ENCODE measurements at regions not wholly inside any gene's neighbourhood (a gene's known extent, or its start where the extent isn't known, plus 50 kb on each side); places are given as distances from the start of the nearest gene placed in this dataset.

DNA sequence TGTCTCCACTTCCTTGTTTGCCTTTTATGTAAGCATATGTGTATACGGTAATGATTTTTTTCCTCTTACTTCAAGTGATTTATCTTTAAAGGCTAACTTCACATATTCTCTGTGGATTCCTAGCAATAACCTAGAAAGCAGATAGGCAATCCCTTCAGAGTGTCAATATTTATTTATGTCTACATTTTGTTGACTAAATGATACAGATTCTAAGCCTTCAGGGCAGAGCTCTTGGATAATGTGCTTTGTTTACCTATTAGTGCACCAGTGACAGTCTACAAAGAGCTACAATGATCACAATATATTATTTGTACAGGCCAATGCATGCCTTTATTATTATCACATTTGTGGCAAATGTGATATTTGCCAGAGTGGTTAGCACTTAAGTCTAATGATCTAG, 406.2 kb downstream of the EFNB2 start:
- TF ChIP-seq, protein P1, sequence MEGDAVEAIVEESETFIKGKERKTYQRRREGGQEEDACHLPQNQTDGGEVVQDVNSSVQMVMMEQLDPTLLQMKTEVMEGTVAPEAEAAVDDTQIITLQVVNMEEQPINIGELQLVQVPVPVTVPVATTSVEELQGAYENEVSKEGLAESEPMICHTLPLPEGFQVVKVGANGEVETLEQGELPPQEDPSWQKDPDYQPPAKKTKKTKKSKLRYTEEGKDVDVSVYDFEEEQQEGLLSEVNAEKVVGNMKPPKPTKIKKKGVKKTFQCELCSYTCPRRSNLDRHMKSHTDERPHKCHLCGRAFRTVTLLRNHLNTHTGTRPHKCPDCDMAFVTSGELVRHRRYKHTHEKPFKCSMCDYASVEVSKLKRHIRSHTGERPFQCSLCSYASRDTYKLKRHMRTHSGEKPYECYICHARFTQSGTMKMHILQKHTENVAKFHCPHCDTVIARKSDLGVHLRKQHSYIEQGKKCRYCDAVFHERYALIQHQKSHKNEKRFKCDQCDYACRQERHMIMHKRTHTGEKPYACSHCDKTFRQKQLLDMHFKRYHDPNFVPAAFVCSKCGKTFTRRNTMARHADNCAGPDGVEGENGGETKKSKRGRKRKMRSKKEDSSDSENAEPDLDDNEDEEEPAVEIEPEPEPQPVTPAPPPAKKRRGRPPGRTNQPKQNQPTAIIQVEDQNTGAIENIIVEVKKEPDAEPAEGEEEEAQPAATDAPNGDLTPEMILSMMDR (IDR thresholded peaks at IDR 0.05; ENCODE audit: unreplicated experiment): no peak
- Mint-ChIP-seq H3K9me3 (peaks cover 33% of the 10 kb centered on the region), H3K36me3 (peaks cover 3% of the 10 kb centered on the region), H3K4me3 (no peak overlapping the region), H3K27me3 (ENCODE audit: low read depth) (no peaks in the 10 kb centered on the region), H3K27ac (no peak overlapping the region), H3K4me1 (no peaks in the 10 kb centered on the region)
- no peak for DNase-seq (ENCODE audit: low spot score in 2 of 2, unreplicated experiment in 2 of 2)

DNA sequence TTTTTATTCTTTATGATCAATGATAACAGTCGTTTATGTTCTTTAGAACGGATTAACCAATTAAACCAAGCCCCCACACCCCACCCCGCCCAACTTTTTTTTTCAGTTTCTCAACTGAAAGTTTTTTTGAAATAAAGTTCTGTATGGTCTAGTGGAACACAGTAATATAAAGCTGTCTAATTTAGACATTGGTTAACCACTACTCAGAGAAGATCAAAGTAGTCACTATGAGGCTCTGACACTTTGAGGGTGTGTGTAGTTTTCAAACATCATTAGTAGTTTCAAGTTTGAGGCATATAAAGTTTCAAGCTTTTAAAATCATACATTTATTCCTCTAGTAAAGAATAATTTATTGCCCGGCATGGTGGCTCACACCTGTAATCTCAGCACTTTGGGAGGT, 413.2 kb downstream of the EFNB2 start:
- TF ChIP-seq, protein P1 (IDR thresholded peaks at IDR 0.05; ENCODE audit: unreplicated experiment): no peak
- peaks cover 21% of the 10 kb centered on the region for H3K4me1 Mint-ChIP-seq
- no peaks in the 10 kb centered on the region for H3K27me3 Mint-ChIP-seq (ENCODE audit: low read depth)
- no peaks in the 10 kb centered on the region for H3K9me3 Mint-ChIP-seq
- DNase-seq (ENCODE audit: low spot score in 2 of 2, unreplicated experiment in 2 of 2): no peak
- no peak overlapping the region for H3K4me3 Mint-ChIP-seq
- no peaks in the 10 kb centered on the region for H3K36me3 Mint-ChIP-seq
- no peak overlapping the region for H3K27ac Mint-ChIP-seq

DNA sequence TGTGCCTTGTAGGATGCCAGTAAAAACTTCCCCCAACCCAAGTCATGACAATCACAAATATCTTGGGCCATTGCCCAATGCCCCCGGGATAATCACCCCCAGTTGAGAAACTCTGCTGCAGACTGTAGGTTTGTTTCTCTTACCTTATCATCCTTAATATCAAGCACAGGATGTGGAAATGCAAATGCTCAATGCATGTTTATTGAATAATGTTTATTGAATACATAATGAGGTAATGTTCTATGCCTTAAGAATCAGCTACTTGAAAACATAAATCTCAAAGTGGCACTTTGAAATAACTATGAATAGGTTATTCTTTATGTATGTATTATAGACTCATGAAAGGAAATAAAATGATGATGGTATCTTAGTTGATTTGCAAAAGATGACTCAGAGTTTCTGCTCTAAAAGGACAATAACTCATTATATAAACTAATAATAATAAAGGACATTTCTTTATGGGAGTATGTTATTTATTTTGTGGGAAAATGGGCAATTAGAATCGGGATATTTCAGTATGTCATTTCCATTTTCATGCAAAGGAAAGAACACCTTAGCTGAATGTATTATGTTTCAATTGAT, 414.2 kb downstream of the EFNB2 start:
- no peak for DNase-seq (ENCODE audit: low spot score in 2 of 2, unreplicated experiment in 2 of 2)
- no peak overlapping the region for H3K27ac Mint-ChIP-seq
- no peaks in the 10 kb centered on the region for H3K36me3 Mint-ChIP-seq
- peaks cover 27% of the 10 kb centered on the region for H3K4me1 Mint-ChIP-seq
- TF ChIP-seq, protein P1 (IDR thresholded peaks at IDR 0.05; ENCODE audit: unreplicated experiment): no peak
- H3K27me3 Mint-ChIP-seq (ENCODE audit: low read depth): no peaks in the 10 kb centered on the region
- no peak overlapping the region for H3K4me3 Mint-ChIP-seq
- no peaks in the 10 kb centered on the region for H3K9me3 Mint-ChIP-seq

DNA sequence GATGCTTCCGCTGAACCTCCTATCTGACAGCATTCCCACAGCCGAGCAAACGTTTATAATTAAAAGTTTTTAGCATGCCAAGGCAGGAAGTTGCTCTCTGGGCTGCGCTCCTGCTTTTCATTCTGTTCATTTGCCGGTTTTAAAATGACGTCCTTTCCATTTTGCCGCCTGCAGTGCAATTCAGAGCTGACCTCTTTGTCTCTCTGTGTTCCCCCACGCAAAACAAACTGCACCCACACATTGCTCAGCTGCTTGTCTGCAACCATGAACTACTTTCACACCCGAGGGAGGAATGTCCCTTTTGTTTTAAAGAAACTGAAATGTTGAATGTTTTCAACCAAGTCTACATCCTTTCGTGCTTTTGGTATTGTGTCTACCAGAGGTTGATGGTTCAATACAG, 416.5 kb downstream of the EFNB2 start:
- Mint-ChIP-seq H3K27ac (no peak overlapping the region), H3K4me1 (peaks cover 31% of the 10 kb centered on the region)

DNA sequence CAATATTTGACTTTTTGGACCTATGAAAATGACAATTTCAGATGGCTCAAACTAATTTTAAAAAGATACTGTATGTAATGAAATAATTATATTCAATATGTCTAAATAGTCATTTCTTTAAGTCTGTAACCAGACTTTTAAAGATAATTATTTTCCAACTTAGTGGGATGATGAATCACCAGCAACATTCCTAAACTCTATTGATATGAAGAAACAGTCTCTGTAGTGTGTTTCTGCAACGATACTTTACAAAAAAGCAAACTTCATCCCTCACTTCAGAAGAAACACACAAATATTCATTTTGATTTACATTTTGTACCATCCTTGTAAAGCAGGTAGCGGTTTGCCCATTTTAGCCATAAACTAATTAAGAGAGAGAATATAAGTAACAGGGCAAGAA, 417.4 kb downstream of the EFNB2 start:
- no peak for DNase-seq (ENCODE audit: low spot score in 2 of 2, unreplicated experiment in 2 of 2)
- H3K4me3 Mint-ChIP-seq: no peak overlapping the region
- H3K9me3 Mint-ChIP-seq: peaks cover 3% of the 10 kb centered on the region
- TF ChIP-seq, protein P1 (IDR thresholded peaks at IDR 0.05; ENCODE audit: unreplicated experiment): no peak
- no peak overlapping the region for H3K27ac Mint-ChIP-seq
- peaks cover 31% of the 10 kb centered on the region for H3K4me1 Mint-ChIP-seq
- no peaks in the 10 kb centered on the region for H3K36me3 Mint-ChIP-seq
- no peaks in the 10 kb centered on the region for H3K27me3 Mint-ChIP-seq (ENCODE audit: low read depth)

More for the DNA sequence above, 416.5 kb downstream of the EFNB2 start:
- TF ChIP-seq, protein P1 (IDR thresholded peaks at IDR 0.05; ENCODE audit: unreplicated experiment): no peak
- DNase-seq (ENCODE audit: low spot score in 2 of 2, unreplicated experiment in 2 of 2): no peak
- no peaks in the 10 kb centered on the region for H3K36me3 Mint-ChIP-seq
- no peaks in the 10 kb centered on the region for H3K27me3 Mint-ChIP-seq (ENCODE audit: low read depth)
- no peaks in the 10 kb centered on the region for H3K9me3 Mint-ChIP-seq
- H3K4me3 Mint-ChIP-seq: no peak overlapping the region

DNA sequence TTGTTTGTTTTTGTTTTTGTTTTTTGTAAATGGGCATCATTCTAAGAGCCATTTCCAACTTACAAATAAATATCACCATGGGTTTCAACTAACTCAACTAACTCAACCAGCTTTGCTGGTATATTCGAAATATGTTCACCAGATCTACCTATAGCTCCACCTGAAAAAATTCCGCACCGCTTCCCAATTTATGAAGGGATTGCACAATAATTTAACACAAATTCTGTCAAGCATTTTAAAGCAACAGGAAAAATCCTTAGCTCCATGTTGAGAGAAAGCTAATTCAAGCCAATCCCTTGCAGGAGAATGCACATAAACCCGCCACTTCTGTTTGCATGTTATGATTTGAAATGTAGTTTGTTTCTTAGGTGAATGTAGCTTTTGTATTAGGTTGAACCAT, 417.8 kb downstream of the EFNB2 start:
- no peaks in the 10 kb centered on the region for H3K27me3 Mint-ChIP-seq (ENCODE audit: low read depth)

More for the DNA sequence above, 417.8 kb downstream of the EFNB2 start:
- H3K4me1 Mint-ChIP-seq: peaks cover 31% of the 10 kb centered on the region
- no peak overlapping the region for H3K27ac Mint-ChIP-seq
- TF ChIP-seq, protein P1 (IDR thresholded peaks at IDR 0.05; ENCODE audit: unreplicated experiment): no peak
- H3K9me3 Mint-ChIP-seq: peaks cover 3% of the 10 kb centered on the region
- no peak for DNase-seq (ENCODE audit: low spot score in 2 of 2, unreplicated experiment in 2 of 2)
- H3K36me3 Mint-ChIP-seq: no peaks in the 10 kb centered on the region
- H3K4me3 Mint-ChIP-seq: no peak overlapping the region
